GM18511 (cell line): ENCODE measurements at regions not wholly inside any gene's neighbourhood (a gene's known extent, or its start where the extent isn't known, plus 50 kb on each side); places are given as distances from the start of the nearest gene placed in this dataset.

Experiments
- ATAC-seq: cut with Tn5 transposase; IDR thresholded peaks from one replicate; pipeline ENCODE4 v1.9.1; 2021; ENCODE audit warnings: mild to moderate bottlenecking, moderate library complexity; ENCODE audit not compliant: unreplicated experiment

DNA sequence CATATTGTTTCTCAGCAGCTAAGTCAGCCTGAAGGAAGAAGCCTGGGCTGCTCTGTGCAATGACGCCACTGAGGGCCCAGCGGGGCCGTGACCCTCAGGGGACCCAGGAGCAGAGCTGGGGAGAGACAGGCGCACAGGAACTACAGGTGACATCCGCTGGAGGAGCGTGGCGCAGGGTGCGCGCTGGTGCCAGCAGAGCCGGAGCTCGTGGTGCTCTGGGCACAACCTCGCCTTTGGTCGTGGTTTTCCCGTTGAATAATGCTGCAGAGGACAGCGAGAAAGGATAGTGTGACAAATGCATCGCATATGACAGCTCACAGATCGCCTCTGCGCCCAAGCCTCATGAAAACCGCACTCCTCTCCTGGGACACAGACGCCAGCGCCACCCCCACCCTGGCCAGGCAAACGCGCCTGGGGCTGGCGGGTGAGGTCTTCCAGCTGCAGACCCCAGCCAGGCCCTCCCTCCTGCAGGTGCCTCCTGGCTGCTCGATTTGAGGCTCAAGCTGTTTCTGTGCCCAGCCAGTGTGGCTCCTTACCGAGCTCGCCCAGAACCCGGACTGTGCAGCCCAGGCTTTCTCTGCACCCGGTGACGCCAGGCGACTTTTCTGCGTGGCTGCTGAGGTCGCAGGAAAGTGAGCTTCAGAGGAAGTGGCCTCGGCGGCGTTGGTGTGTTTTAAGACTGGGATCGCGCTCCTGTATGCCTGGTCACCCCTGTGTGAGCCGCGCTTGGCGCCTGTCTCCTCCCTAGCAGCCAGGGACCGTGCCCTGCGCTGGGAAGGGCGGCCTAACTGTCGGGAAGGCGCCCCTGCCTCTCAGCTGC lies 583.1 kb upstream of the HS6ST1 start:
- ATAC-seq: no peak

DNA sequence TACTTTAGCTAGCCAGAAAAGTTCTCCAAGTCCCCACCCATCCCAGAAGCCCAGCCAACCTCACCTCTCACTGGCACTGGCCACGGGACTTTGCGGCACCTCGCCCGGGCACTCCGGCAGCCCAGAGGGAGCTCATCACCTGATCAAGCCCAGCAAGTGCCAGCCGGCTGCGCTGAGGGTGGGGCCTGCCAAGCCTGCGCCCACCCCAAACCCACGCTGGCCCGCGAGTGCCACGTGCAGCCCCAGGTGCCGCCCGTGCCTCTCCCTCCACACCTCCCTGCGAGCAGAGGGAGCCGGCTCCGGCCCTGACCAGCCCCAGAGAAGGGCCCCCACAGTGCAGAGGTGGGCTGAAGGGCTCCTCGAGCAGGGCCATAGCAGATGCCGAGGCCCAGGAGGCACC lies 585.0 kb upstream of the HS6ST1 start:
- no peak for ATAC-seq

DNA sequence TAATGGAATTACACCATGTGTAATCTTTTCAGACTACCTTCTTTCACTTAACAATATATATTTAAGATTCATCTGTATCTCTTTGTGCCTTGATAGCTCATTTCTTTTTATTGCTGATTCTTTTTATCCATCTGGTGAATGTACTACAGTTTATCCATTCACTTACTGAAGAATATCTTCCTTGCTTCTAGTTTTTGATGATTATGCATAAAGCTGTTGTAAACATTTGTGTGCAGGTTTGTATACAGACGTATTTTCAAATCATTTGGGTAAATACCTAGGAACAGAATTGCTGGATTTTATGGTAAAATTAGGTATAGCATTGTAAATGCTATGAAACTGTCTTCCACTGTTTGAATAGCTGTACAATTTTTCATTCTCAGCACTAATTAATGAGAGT lies 592.6 kb upstream of the HS6ST1 start:
- no peak for ATAC-seq

DNA sequence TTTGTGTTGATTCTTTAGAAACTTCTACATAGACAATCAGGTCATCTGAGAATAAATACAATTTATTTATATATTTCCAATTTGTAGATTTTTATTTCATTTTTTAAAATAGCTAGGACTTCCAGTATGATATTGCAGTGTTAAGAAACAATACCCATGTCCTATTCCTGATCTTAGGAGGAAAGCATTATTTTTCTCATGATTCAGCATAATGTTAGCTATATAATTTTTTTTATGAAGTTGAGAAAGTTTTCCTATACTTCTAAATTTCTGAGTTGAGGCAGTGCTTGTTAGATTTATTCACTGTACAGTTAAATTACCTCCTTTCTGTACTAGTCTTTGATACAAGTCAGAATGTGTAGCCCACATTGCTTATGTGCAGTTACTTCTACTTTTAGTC lies 595.7 kb upstream of the HS6ST1 start:
- no peak for ATAC-seq

DNA sequence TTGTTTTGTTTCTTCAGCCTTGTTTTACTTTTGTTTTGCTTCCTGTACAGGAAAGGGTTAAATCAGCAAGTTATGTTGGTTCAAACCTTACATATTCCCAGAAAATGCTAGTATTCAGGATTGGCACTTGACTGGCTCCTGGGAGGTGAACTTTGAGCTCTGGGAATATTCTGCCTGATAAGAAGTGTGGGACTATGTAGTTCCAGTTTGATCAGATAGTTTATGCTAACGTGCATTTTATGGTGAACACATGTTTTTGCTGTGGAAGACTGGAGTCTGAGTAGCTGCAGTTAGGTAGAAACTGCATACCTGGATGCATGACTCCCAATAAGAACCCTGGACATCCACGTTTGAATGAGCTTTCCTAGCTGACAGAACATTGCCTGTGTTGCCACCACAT lies 603.1 kb upstream of the HS6ST1 start:
- ATAC-seq: no peak

DNA sequence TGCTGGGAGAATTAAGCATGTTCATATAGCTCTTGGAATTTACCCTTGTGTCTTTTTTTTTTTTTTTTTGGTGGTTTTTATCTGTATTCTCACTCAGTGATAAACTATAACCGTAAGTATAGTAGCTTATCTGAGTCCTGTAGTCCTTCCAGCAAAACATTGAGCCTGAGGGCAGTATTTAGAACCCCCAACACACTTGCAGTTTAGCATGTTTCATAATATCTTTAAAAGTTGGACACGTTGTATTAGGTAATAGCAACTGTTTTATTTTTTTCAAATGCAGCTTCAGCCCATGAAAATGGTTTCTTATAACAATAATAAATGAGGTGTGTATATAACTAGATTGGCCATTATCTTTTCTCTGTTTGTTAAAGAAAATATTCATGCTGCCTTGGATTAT lies 603.5 kb upstream of the HS6ST1 start:
- ATAC-seq: no peak

DNA sequence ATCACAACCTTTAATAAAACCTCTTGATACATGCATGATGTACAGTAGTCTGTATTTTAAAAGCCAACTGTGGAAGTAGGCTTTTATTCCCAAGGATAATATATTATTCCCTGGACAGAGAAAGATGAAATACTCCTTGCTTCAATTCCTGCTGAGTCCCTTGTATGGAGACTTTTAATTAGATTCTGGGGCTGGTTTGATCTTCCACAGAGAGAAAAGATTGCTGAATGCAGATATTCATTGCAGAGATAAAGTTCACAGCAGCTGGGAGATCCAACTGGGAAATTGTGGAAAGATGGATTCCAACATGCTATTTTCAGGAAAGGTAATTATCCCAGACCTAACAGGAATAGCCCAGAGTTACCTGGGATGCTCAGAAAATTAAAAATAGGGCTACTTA lies 607.0 kb upstream of the HS6ST1 start:
- ATAC-seq: no peak

DNA sequence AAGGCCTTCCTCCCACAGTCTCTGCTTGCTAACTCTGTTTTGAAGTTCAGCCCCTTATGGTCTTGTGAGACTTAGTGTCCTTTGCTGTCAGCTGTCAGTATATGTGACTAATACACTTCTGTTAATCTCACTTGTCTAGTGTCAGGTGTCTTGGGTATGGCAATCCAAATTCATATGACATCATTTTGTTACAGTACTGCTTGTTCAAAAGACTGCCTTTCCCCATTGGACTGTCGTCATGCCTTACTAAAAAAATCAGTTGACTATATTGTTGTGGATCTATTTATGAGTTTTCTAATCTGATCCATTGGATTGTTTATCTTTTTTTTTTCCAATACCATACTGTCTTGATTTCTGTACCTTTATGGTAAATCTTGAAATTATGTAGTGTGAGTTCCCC lies 611.4 kb upstream of the HS6ST1 start:
- no peak for ATAC-seq

DNA sequence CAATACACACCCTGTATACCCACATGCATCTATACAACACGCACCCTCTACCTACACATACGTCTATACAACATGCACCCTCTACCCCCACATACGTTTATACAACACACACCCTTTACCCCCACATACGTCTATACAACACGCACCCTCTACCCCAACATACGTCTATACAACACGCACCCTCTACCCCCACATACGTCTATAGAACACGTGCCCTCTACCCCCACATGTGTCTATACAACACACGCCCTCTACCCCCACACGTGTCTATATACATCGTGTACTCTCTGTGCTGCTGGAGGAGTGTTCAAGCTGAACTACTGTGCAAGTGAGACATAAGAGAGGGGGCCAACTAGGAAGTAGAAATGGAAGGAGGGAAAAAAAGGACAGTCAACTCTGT lies 621.7 kb upstream of the HS6ST1 start:
- ATAC-seq: no peak

DNA sequence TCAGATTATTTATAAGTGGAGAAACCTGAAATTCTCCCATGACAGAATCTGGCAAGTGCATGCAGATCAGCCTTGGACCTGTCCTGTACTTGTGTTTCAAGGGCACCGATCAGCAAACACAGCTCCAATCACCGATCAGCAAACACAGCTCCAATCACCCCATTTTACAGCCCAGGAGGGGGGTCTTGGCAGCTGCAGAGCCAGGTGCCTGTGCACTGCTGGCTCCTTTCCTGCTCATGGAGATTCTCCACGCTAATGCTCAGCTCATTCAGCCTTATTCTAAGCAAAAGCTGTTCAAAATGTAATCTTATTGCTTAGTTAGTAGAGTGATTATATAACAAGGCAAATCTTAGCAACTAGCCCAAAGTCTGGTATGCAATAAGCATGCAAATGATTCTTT lies 623.1 kb upstream of the HS6ST1 start:
- ATAC-seq: no peak

DNA sequence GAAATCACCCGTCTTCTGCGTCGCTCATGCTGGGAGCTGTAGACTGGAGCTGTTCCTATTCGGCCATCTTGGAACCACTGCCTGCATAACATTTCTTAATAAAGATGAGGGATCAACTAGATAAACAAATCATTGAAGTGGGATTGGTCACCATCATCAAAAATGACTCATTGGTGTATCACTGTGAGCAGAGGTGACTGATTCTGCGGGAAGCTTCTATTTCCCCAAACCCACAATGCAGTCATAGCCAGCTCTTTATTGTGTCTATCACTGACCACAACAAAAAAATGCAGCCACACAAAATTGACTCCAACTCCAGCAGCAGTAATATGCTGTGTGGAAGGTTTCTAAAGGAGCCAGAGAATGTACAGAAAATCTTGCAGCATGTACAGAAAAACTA lies 630.7 kb upstream of the HS6ST1 start:
- no peak for ATAC-seq

DNA sequence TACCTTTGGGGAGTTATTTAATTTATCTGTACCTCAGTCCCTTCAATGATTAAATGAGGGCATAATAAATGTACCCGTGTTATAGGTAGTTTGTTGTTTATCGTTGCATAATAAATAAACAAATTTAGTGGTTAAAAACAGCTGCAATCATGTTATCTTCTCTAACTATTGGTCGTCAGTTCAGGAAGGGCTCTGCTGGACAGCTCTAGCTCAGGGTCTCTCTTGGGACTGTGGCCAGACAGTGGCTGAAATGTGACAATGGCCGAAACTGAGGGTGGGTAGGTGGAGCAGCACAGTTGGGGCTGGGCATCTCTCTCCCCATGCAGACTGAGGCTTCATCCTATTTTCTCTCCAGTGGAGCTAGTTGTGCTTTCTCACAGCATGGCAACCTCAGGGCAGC lies 632.1 kb upstream of the HS6ST1 start:
- ATAC-seq: no peak

DNA sequence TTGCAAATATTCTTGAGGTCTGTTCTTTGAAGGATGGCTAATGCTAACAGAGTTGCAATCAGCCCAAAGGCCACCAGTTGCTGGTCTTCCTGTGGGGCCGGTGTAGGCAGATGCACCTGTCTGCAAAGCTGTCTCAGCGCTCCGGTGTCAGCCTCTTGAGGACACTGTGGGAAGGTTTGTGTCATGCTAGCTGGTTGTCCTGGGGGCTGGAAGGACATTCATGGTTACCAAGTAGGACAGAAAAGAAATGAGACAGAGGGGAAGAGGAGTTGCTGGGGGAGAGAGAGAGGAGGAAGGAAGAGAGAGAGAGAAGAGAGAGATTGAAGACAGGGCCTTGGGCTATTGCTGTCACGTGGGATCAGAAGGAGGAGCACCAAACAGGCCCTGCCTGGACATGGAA lies 639.6 kb upstream of the HS6ST1 start:
- no peak for ATAC-seq

DNA sequence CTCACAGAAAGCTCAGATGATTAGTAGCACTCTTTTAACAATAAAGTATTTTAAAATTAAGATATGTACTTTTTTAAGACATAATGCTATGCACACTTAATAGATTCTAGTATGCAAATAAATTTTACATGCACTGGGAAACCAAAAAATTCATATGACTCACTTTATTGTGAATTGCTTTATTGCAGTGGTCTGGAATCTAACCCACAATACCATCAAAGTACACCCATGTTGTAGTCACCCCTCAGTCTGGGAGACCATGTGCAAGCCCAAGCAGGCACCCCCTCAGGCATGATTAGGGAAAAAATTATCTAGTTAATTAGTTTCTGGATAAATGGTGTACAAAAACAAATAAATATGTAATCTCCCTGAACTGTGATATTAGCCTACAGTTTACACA lies 649.0 kb upstream of the HS6ST1 start:
- no peak for ATAC-seq

DNA sequence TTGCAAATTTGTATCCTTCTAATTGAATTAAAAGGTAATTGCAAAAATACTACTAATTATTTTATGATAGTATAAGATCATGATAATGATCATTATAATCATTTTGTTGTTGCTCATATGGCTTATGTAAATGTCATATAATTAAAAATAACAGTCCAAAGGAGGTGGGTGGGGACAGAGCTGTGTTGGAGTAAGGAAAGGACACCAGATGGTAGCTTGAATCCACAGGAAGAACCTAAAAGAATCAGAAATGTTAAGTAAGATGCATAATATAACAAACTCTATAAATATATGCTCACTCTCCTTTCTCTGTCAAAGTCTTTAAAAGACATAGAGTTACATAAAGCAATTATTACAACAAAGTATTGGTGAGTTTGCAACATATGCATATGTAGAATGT lies 650.7 kb upstream of the HS6ST1 start:
- ATAC-seq: no peak

DNA sequence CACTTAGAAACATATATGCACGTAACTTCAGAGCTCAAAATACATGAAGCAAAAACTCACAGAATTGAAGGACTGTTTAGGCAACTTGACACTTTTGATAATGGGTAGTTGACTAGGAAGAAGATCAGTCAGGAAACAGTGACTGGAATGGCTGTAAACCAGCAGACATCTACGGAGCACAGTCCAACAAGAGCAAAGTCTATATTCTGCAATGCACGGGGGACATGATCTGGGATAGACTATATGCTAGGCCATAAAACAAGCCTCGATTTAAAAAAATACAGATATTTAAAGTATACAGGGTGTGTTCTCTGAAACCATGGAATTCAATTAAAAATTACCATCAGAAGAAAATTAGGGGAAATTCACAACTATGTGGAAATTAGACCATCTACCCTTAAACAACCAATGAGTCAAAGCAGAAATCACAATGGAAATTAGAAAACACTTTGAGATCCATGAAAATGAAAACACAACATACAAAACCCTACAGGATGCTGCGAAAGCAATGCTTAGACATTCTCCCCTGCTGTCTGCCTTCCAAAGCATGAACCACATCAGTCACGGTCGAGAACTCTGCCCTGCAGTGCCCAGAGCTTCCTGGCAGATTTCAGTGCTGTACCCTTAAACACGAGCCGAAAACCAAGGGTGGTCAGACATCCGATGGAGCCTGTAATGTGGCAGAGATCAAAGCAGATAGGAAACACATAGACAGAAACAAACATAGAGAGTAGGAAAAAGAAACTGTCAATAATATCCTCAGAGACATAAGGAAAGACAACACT lies 651.9 kb upstream of the HS6ST1 start:
- no peak for ATAC-seq

DNA sequence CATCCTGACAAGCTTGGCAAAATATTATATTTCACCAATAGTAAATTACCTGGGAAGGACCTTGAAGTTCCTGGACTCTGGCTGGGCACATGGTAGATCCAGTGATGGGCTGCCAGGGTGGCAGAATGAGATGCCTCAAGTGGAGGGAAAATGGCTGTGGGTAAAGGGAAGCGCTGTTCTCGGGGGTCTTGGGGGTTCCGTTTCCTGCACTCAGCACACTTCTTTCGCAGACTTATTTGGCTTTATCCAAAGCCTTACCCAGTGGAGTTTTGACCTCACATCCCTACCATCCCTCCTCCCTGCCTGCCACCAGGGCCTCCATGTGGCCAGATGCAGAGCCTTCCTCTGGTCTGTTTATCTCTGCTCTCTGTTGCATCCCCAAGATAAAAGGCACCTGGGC lies 654.9 kb upstream of the HS6ST1 start:
- no peak for ATAC-seq

DNA sequence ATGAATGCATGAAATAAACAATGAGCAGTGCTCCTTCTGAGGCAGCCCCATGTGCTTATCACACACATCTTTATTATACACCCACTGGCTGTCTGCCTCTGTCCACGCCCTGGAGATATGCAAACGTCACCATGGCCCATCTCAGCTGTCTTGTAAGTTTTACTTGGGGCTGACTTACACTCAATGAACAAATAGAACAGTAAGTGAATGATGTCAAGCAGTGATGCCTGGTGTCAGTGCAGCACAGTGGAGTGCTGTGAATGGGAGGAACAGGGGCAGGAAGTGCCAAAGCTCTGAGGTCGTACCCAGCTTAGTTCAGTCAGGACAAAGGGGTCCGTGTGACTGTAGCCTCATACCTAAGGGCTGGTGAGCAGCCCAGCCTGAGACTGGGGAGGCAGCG lies 659.5 kb upstream of the HS6ST1 start:
- no peak for ATAC-seq

DNA sequence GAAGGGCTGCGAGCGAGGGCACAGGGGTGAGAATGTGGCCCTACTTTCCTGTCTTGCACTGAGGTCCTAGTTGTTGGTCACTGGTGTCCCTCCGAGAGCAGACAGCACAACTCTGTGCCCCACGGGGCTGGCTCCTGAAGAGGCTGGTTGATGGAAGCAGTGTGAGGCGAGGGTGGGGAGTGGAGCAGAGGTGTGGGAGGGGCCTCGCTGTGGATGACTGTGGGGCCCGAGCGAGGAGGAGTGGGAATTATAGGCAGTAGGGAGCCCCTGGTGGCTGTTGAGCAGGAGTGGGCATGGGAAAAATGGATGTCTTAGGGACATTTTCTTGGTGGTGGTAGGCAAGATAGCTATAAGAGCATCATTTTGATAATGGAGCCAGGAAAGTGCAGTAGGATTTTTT lies 660.5 kb upstream of the HS6ST1 start:
- ATAC-seq: no peak

DNA sequence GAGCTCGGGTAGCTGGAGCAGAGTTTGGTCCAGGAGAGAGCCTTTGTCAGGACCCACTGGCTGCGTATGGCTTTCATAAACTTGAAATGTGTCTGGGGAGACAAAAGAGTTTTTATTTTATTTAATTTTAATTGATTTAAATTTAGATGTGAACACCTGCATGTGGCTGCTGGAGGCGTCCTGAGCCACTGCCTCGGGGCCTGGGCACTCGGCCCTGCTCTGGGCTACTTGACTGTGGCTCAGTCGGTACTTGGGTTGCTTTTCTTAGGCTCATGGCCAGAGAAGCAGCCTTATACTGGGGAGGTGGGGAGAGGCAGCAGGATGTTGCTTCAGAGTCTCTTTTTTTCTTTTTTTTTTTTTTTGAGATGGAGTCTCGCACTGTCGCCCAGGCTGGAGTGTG lies 661.8 kb upstream of the HS6ST1 start:
- ATAC-seq: no peak

DNA sequence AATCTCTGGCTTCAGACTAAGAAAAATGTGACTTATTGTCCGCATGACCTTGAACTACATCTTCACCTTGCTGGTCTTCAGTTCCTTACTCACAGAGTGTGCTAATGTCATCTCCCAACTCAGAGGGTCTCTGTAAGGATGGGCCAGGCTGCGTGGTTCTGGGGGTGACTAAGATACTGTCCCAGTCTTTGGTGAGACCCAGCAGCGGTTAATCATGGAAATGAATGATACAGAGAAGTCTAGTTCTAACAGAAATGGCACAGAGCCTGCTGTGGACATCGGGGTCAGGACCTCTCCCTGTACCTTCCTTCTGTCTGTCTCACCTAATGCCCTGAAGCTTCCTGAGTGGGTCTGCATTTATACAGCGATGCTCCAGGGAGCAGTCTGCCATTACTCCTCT lies 662.7 kb upstream of the HS6ST1 start:
- ATAC-seq: no peak

DNA sequence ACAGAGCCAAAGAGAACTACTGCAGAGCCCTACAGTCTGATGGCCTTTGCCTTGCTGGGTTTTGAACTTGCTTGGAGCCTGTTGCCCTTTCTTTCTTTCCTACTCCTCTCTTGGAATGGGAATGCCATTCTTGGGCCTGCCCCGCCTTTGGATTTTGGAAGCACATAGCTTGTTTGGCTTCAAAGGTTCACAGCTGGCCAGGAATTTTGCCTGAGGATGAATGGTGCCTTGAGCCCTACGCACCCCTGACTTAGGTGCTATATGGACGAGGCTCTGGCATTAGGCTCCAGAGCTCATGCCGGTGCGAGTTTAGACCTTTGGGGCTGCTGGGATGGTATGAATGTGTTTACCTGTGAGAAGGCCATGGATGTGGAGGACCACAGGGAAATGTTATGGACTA lies 663.3 kb upstream of the HS6ST1 start:
- no peak for ATAC-seq

DNA sequence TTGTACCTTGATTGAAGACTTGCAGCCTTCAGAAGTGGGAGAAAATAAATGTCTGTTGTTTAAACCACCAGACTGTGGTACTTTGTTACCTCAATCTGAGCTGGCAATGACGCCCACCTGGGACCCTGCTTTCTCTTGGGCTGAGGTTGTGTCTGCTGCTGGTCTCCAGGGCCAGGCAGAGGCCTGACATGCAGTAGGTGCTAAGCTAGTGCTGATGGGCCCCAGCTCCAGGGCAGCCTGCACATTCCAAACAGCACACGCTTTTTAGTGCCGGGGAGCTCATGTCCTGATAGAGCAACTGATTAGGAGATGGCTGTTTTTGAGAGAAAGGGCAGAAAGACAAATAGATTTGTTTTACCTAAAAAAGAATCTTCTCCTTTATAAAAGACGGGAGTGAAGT lies 664.0 kb upstream of the HS6ST1 start:
- no peak for ATAC-seq
